GM12891 (cell line): ENCODE measurements at regions not wholly inside any gene's neighbourhood (a gene's known extent, or its start where the extent isn't known, plus 50 kb on each side); places are given as distances from the start of the nearest gene placed in this dataset.

Source experiments
- DNase-seq: peaks from one replicate; pipeline ENCODE4 v3.0.0; 2011; ENCODE audit warnings: low spot score; ENCODE audit not compliant: insufficient read length
- FAIRE-seq: peaks from 2 replicates; lab custom pipeline; 2011; peaks lifted over from hg19 to GRCh38; lab: Jason Lieb, UNC
- PAX5 ChIP-seq: IDR thresholded peaks from 2 replicates; pipeline ENCODE4 v1.6.1; 2011; ENCODE audit warnings: low read length, moderate library complexity, mild to moderate bottlenecking; ENCODE audit not compliant: insufficient read depth, severe bottlenecking
- POLR2A ChIP-seq: IDR thresholded peaks from 2 replicates; pipeline ENCODE4 v1.6.1; 2011; ENCODE audit warnings: low read depth, low read length, control low read depth
- POLR2AphosphoS5 ChIP-seq: IDR thresholded peaks from 2 replicates; pipeline ENCODE4 v1.6.1; 2011; ENCODE audit warnings: low read depth, low read length, control low read depth
- POU2F2 ChIP-seq: IDR thresholded peaks from 2 replicates; pipeline ENCODE4 v1.6.1; 2011; ENCODE audit warnings: low read depth, mild to moderate bottlenecking, control low read depth, low read length, moderate library complexity
- SPI1 ChIP-seq: IDR thresholded peaks from 2 replicates; pipeline ENCODE4 v1.6.1; 2011; ENCODE audit warnings: low read depth, low read length, control low read depth
- TAF1 ChIP-seq: IDR thresholded peaks from 2 replicates; pipeline ENCODE4 v1.6.1; 2011; ENCODE audit warnings: low read depth, low read length, control low read depth

DNA sequence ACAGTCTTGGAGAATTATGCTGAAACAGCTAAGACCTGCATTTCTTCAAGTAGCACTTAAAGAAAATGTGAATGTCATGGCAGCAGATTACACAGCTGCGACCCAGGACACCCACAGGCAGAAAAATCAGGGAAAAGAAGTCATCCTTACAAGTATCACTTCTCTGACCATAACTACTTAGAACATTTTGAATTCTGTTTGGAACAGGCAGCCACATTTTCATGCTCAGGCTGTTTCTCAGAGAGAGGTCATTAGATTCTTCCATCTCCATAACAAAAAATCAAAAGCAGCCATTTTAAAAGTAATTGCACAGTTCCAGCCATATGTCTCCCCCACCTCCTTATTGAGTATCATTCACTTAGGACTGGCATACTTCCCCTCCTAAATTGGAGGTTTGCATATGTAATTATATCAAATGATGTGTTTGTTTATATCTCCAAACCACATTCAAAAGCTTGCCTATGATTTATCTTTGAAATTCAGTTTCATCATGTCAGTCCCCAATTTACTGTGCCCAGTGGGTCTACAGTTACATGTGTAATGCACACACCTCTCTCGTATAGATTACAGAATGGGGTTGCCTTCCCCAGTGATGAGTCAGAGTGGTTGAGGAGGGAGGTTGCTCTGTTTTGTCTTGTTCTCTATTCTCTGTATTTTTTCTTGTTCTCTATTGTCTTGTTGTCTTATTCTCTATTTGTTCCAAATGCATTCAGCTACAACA is 276.5 kb upstream of the MTNR1B start:
- TF ChIP-seq POU2F2 = no peak
- TF ChIP-seq POLR2AphosphoS5 = no peak
- TF ChIP-seq SPI1 = no peak
- TF ChIP-seq TAF1 = no peak
- TF ChIP-seq PAX5 = no peak
- no peak for TF ChIP-seq POLR2A
- no peak for FAIRE-seq
- no peak for DNase-seq

DNA sequence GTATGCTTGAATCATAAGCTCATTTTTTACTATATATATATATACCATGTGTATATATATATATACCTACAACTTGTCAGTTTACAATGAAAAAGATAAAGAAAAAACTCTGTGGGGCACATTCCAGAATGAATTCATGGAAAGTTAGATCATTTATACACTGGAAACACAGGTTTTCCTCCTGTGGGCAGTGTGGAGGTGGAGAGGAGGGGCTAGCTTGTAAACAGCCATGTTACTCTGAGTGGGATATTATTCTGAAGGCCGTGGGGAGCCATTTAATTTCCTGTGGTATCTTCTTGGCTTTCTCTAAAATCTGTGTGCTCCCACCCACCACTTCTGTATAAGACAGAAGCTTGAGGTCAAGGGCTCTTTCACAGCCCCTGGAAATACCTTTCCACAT is 273.4 kb upstream of the MTNR1B start:
- no peak for TF ChIP-seq PAX5
- TF ChIP-seq POLR2A = no peak
- TF ChIP-seq TAF1 = no peak
- TF ChIP-seq POLR2AphosphoS5 = no peak
- TF ChIP-seq SPI1 = no peak
- no peak for TF ChIP-seq POU2F2
- FAIRE-seq (no peak), DNase-seq (no peak)

DNA sequence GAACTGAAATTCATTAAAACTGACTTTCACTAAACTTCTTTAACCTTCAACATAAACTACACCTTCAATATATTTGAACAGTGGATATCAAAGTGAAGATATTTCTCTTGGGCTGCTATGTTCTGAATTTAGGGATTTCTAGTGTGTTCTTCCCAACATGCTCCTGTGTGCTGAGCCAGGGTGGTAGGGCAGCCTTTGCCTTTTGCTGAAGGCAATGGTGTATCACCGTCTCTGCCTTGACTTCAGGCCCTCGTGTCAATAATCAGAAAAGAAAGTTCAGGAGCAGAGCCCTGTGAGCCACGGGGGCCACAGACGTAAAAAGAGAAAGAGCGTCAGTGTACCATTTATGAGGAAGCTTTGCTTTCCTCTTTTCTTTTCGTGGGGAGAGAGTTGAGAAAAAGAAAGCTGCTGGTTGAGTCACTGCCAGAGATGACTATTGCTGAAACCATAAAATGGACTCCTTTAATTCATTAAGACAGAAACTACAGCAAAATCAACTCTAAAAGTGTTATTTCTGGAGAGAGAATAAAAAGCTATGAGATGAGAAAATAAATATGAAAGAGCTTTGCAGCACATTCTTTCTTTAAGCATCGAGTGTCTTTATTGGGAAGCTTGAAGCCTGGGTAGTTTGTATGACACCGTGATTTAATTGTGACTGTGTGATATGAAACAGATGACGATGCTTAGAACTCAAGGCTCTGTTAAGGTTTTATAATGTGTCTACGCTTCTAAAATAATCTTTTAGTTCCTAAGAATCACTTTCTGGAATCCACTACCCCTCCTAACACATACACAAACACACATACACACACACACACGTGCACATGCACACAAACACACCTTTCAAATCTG is 271.8 kb upstream of the MTNR1B start:
- no peak for FAIRE-seq
- no peak for TF ChIP-seq POLR2AphosphoS5
- no peak for TF ChIP-seq POLR2A
- no peak for TF ChIP-seq POU2F2
- no peak for TF ChIP-seq TAF1
- no peak for TF ChIP-seq SPI1
- no peak for TF ChIP-seq PAX5
- no peak for DNase-seq

DNA sequence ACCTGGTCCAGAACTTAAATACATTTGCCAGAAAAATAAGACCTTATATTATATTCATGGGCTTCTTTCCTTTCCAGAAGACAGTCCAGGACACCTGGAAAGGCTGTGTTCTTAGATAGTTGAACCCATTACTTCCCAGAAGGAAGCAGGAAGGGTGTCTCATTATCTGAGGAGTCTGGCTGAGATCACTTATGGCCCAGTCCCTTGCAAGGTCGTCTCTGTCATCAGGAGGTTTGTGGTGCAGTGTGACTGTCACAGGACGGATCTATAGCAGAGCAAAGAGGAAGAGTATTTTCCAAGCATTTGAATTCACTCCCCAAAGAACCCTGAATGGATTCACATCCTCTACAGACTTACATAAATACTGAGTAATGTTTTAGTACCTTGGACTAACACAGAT is 270.7 kb upstream of the MTNR1B start:
- TF ChIP-seq SPI1 = no peak
- TF ChIP-seq POU2F2 = no peak
- no peak for TF ChIP-seq POLR2AphosphoS5
- no peak for TF ChIP-seq PAX5
- no peak for TF ChIP-seq TAF1
- TF ChIP-seq POLR2A = no peak
- DNase-seq (no peak), FAIRE-seq (no peak)

DNA sequence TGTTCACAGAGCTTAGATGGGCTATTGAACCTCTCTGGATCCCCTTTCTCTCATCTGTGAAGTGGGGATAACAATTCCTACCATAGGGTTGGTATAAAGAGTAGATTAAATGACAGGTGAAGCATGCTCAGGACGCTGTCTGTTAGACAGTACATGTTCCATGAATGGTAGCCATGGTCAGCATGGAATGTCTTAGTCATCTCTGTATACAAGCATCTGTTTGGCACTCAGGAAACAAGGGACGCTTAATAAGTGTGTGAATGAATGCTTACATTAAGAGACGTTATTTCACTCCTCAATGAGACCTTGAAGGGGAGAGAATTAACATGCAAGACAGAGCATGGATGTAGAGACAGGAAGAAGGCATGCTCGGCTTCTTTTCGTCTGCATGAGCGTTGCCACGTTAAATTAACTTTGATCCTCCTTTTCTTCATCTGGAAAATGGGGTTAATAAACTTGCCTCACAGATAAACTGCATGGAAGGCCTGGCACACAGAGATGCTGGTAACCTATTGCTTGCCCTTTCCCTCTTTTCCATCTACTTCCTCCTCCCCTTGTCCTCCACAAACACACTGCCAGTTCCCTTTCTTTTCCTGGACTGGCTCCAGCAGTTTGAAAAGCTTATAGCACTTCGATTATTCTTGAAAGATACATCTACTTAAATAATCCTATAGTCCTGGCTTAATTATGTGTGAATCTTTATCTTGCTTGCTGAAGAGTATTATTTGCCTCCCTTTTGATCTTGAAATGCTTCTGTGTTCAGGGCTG is 267.2 kb upstream of the MTNR1B start:
- FAIRE-seq (no peak), DNase-seq (no peak)
- TF ChIP-seq PAX5 = no peak
- TF ChIP-seq POLR2A = no peak
- TF ChIP-seq POLR2AphosphoS5 = no peak
- TF ChIP-seq POU2F2 = no peak
- no peak for TF ChIP-seq SPI1
- TF ChIP-seq TAF1 = no peak

DNA sequence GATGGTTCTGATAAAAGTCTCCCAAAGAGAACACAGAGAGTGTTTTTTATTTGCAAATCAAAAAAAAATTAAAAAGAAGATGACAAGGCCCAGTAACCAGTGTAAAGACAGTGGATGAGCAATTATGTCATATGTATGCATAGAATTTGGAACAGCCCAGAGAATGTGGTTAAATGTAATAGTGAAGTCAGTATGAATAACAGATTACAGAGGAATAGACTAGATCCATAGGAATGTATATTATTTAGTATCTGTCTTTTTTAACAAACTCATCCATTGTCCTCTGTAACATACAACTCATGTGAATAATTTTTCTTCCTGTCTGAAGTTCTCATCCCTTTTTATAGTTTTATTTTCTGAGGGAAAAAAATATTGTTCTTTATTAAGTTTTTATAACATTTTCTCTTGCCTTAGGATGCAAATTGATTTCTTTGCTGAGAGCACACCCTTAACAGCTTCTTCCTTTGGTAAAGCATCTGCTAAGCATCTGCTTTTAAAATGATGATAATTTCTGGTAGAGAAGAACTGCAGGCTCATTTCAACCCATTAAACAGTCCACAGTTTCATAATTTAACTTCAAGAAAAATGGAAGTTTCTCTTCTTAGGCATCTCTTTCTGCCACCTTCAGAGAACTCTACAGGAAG is 266.5 kb upstream of the MTNR1B start:
- TF ChIP-seq TAF1 (no peak), POLR2AphosphoS5 (no peak), POU2F2 (no peak), SPI1 (no peak), POLR2A (no peak), PAX5 (no peak)
- FAIRE-seq = no peak
- no peak for DNase-seq

DNA sequence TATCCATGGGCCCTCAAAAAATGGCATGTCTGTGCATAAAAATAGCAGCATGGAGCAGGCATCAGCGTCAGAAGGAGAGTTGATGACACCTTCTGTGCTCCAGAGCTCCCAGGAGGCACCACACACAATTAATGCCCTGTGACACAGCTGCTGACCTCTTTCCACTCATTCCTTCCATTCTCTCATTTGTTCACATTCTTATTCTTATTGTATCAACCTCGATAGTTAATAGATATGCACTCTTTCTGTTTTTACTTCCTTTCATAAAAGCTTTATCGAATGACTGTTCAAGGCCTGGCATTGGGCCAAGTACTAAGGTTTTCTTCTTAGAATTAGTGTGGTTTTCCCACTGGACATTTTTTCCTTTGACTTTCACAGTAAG is 266.0 kb upstream of the MTNR1B start:
- DNase-seq (no peak), FAIRE-seq (no peak)
- no peak for TF ChIP-seq SPI1
- TF ChIP-seq TAF1 = no peak
- no peak for TF ChIP-seq POLR2A
- no peak for TF ChIP-seq POLR2AphosphoS5
- no peak for TF ChIP-seq PAX5
- TF ChIP-seq POU2F2 = no peak

DNA sequence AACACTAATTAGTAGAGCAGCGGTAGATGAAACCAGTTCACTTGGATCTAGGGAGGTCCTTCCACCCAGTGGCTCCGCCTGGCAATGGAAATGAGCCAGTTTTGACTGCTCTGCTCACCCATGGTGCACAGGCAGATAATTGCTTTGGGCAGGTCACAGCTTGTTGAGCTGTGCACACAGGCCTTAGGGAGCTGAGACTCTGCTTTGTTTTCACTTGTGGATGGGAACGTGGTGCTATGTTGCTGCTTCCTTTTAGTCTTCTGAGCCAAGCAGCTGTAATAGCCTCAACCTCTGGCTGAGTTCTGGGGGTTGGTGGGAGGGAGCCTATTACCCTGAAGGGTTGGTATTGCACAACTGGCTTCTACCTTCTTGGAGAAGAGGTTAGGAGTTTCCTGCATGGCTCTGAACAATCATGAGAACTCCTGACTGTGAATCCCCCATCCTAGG is 262.3 kb upstream of the MTNR1B start:
- TF ChIP-seq TAF1 (no peak), POLR2A (no peak), POLR2AphosphoS5 (no peak), SPI1 (no peak), POU2F2 (no peak), PAX5 (no peak)

More for the DNA sequence above, 262.3 kb upstream of the MTNR1B start:
- no peak for FAIRE-seq
- DNase-seq = no peak
